ENCODE measurements at regions not wholly inside any gene's neighbourhood (a gene's known extent, or its start where the extent isn't known, plus 50 kb on each side); places are given as distances from the start of the nearest gene placed in this dataset.

GRCh38 chr13:111974341-111974640, 92.7 kb upstream of the SOX1 start:
- TF ChIP-seq CTCF (IDR thresholded peaks at IDR 0.05), result no peak
- no peak for TF ChIP-seq POLR2A (IDR thresholded peaks at IDR 0.05)
